ENCODE measurements at regions not wholly inside any gene's neighbourhood (a gene's known extent, or its start where the extent isn't known, plus 50 kb on each side); places are given as distances from the start of the nearest gene placed in this dataset.

DNA sequence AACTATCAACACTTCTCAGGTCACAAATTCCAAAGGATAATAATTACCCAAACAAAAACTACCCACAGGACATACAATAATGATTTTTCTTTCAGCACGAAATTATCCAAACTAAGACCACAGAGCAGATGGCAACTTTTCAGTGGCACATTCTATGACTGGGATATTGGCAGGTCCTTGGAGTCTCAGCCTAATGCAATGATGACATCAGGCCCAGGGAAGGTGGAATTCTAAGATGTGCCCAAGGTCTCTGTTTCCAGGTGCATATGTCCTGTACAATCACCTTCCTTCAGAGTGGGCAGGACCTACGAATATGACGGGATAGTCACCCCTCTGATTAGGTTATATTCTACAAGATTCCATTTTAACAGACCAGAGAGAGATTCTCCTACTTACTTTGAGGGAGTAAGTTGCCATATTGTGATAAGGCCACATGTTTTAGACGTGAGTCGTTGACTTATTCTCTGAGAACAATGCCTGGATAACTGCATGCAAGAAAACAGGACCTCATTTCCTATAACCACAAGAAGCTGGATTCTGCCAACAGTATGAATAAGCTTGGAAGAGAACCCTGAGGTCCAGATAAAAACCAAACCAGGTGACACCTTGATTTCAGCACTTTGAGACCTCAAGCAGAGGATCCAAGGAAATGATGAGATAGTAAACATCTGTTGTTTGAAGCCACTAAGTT is 69.9 kb downstream of the ZC3H11B start:
- Histone ChIP-seq H3K9me3 (ENCODE audit: insufficient read depth, low read length, severe bottlenecking) (no peaks in the 10 kb centered on the region), H3K36me3 (ENCODE audit: insufficient read depth, low read length) (no peaks in the 10 kb centered on the region), H3K79me2 (ENCODE audit: insufficient read depth, low read length) (no peaks in the 10 kb centered on the region), H3K9ac (ENCODE audit: low read depth, low read length) (no peak overlapping the region), H4K20me1 (ENCODE audit: insufficient read depth, low read length) (no peaks in the 10 kb centered on the region), H3K4me2 (ENCODE audit: insufficient read depth, low read length) (no peak overlapping the region), H3K4me1 (ENCODE audit: insufficient read depth, low read length) (no peaks in the 10 kb centered on the region), H3K27ac (ENCODE audit: low read length) (no peak overlapping the region), H2AFZ (ENCODE audit: low read depth, low read length) (no peak overlapping the region), H3K4me3 (ENCODE audit: low read depth in 1 of 2, low read length in 2 of 2) (no peak overlapping the region), H3K27me3 (ENCODE audit: insufficient read depth, low read length, poor library complexity) (no peaks in the 10 kb centered on the region)
- TF ChIP-seq EZH2 (IDR thresholded peaks at IDR 0.05; ENCODE audit: borderline replicate concordance, low read depth, low read length, severe bottlenecking) = no peak
- TF ChIP-seq, protein P1, sequence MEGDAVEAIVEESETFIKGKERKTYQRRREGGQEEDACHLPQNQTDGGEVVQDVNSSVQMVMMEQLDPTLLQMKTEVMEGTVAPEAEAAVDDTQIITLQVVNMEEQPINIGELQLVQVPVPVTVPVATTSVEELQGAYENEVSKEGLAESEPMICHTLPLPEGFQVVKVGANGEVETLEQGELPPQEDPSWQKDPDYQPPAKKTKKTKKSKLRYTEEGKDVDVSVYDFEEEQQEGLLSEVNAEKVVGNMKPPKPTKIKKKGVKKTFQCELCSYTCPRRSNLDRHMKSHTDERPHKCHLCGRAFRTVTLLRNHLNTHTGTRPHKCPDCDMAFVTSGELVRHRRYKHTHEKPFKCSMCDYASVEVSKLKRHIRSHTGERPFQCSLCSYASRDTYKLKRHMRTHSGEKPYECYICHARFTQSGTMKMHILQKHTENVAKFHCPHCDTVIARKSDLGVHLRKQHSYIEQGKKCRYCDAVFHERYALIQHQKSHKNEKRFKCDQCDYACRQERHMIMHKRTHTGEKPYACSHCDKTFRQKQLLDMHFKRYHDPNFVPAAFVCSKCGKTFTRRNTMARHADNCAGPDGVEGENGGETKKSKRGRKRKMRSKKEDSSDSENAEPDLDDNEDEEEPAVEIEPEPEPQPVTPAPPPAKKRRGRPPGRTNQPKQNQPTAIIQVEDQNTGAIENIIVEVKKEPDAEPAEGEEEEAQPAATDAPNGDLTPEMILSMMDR (IDR thresholded peaks at IDR 0.05; ENCODE audit: borderline replicate concordance, extremely low read depth, low read length, poor library complexity, severe bottlenecking) = no peak
- DNase-seq (no peak), ATAC-seq (ENCODE audit: insufficient read depth, low read depth) (no peak)

- Histone ChIP-seq H3K27me3 (ENCODE audit: insufficient read depth, low read length, poor library complexity) (no peaks in the 10 kb centered on the region), H2AFZ (ENCODE audit: low read depth, low read length) (no peak overlapping the region), H3K4me2 (ENCODE audit: insufficient read depth, low read length) (no peak overlapping the region), H3K27ac (ENCODE audit: low read length) (no peak overlapping the region), H3K36me3 (ENCODE audit: insufficient read depth, low read length) (no peaks in the 10 kb centered on the region), H3K9me3 (ENCODE audit: insufficient read depth, low read length, severe bottlenecking) (no peaks in the 10 kb centered on the region), H3K4me1 (ENCODE audit: insufficient read depth, low read length) (no peaks in the 10 kb centered on the region), H4K20me1 (ENCODE audit: insufficient read depth, low read length) (no peaks in the 10 kb centered on the region), H3K4me3 (ENCODE audit: low read depth in 1 of 2, low read length in 2 of 2) (no peak overlapping the region), H3K9ac (ENCODE audit: low read depth, low read length) (no peak overlapping the region), H3K79me2 (ENCODE audit: insufficient read depth, low read length) (no peaks in the 10 kb centered on the region)
- DNase-seq (no peak), ATAC-seq (ENCODE audit: insufficient read depth, low read depth) (no peak)
- TF ChIP-seq EZH2 (IDR thresholded peaks at IDR 0.05; ENCODE audit: borderline replicate concordance, low read depth, low read length, severe bottlenecking) = no peak
- TF ChIP-seq, protein P1 (IDR thresholded peaks at IDR 0.05; ENCODE audit: borderline replicate concordance, extremely low read depth, low read length, poor library complexity, severe bottlenecking) = no peak
These were observed 71.0 kb downstream of the ZC3H11B start for GRCh38 chr1:219541946-219542345.

DNA sequence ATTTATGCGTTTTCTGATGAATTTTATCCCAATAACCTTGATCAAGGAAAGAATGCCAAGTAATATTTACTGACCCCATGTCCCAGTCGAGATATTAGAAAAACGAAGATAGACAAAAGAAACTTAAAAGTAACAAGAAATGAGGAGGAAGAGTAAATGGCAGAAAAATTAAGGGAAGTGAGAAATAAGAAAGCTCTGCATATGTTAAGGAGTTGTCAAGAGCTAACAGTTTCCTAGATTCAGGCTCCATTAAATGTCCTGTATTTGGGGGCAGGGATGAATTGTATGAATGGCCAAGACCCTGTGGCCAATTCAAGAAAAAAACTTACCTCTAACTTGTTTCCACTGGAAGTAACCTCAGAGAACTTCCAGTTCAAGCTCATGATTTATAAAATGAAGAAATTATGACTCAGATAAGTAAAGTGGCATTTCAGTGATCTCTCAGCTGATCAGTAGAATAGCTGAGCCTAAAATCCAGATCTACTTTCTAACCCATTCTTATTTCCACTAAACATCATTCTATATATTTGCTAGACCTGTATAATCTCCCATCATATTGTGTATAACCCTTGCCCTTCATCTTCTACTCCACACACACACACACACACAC is 73.2 kb downstream of the ZC3H11B start:
- Histone ChIP-seq H3K4me1 (ENCODE audit: insufficient read depth, low read length) (no peaks in the 10 kb centered on the region), H3K27me3 (ENCODE audit: insufficient read depth, low read length, poor library complexity) (no peaks in the 10 kb centered on the region), H3K4me3 (ENCODE audit: low read depth in 1 of 2, low read length in 2 of 2) (no peak overlapping the region), H4K20me1 (ENCODE audit: insufficient read depth, low read length) (no peaks in the 10 kb centered on the region), H3K79me2 (ENCODE audit: insufficient read depth, low read length) (no peaks in the 10 kb centered on the region), H3K4me2 (ENCODE audit: insufficient read depth, low read length) (no peak overlapping the region), H3K9ac (ENCODE audit: low read depth, low read length) (no peak overlapping the region), H3K36me3 (ENCODE audit: insufficient read depth, low read length) (no peaks in the 10 kb centered on the region), H3K9me3 (ENCODE audit: insufficient read depth, low read length, severe bottlenecking) (no peaks in the 10 kb centered on the region), H3K27ac (ENCODE audit: low read length) (no peak overlapping the region), H2AFZ (ENCODE audit: low read depth, low read length) (no peak overlapping the region)
- DNase-seq (no peak), ATAC-seq (ENCODE audit: insufficient read depth, low read depth) (no peak)
- TF ChIP-seq, protein P1 (IDR thresholded peaks at IDR 0.05; ENCODE audit: borderline replicate concordance, extremely low read depth, low read length, poor library complexity, severe bottlenecking) = no peak
- no peak for TF ChIP-seq EZH2 (IDR thresholded peaks at IDR 0.05; ENCODE audit: borderline replicate concordance, low read depth, low read length, severe bottlenecking)

Measured in DND-41 (cell line).